ENCODE measurements at regions not wholly inside any gene's neighbourhood (a gene's known extent, or its start where the extent isn't known, plus 50 kb on each side); places are given as distances from the start of the nearest gene placed in this dataset.

GRCh38 chr11:4195909-4196308, 101.3 kb downstream of the RRM1 start:
- H3K36me3 ChIP-seq (ENCODE audit: control insufficient read depth in 2 of 2, extremely low read depth in 1 of 2, insufficient read depth in 2 of 2, low read length in 2 of 2) = no peaks in the 10 kb centered on the region
- no peak overlapping the region for H3K4me3 ChIP-seq (replicated peaks in 1 of 3; ENCODE audit: insufficient read depth in 1 of 3, low read depth in 1 of 3, low read length in 3 of 3)
- H3K9me3 ChIP-seq (replicated peaks; ENCODE audit: control insufficient read depth, insufficient read depth, low read length) = no peaks in the 10 kb centered on the region
- H3K27ac ChIP-seq (ENCODE audit: insufficient read depth, low read depth, low read length) = no peak overlapping the region
- no peak overlapping the region for H3K4me2 ChIP-seq (ENCODE audit: insufficient read depth, low read length)
- POLR2A ChIA-PET = no interaction called here
- CTCF ChIA-PET = no interaction called here
- DNase-seq (ENCODE audit: low read depth, low spot score) = no peak
- H4K20me1 ChIP-seq (replicated peaks; ENCODE audit: control insufficient read depth, extremely low read depth, insufficient read depth, low read length) = no peaks in the 10 kb centered on the region
- no peak overlapping the region for H3K9ac ChIP-seq (replicated peaks; ENCODE audit: extremely low read depth, insufficient read depth, low read length)
- H3K79me2 ChIP-seq (ENCODE audit: control insufficient read depth, insufficient read depth, low read length) = no peaks in the 10 kb centered on the region
- H2AFZ ChIP-seq (ENCODE audit: low read depth, low read length) = no peak overlapping the region
- FAIRE-seq = no peak
- BruUV-seq (replicated peaks) = no TSS peak
- dilution Hi-C loops (cut with MboI; ENCODE audit: extremely low pct_ligation_motif_present, low sequenced_read_pairs) = no loop called here
- TF ChIP-seq FOS (IDR thresholded peaks at IDR 0.05; ENCODE audit: borderline replicate concordance, insufficient read depth, low read length) (no peak), GATA2 (IDR thresholded peaks at IDR 0.05; ENCODE audit: insufficient read depth, insufficient read length, low read depth, low read length) (no peak), MYC (IDR thresholded peaks at IDR 0.05; ENCODE audit: low read depth, low read length) (no peak)
- no peaks in the 10 kb centered on the region for H3K9me1 ChIP-seq (replicated peaks; ENCODE audit: control insufficient read depth, extremely low read depth, insufficient read depth, low read length)
- H3K27me3 ChIP-seq (ENCODE audit: control insufficient read depth in 2 of 2, insufficient read depth in 2 of 2, low read length in 2 of 2) = peaks cover 2 to 3% of the 10 kb centered on the region in 2 experiments
- H3K4me1 ChIP-seq (ENCODE audit: control insufficient read depth, extremely low read depth, insufficient read depth, low read length) = no peaks in the 10 kb centered on the region
- intact Hi-C loops (cut with micrococcal nuclease) = no loop called here

- FAIRE-seq (no peak), DNase-seq (ENCODE audit: low read depth, low spot score) (no peak)
- H2AFZ ChIP-seq (ENCODE audit: low read depth, low read length) = no peak overlapping the region
- no peak overlapping the region for H3K4me3 ChIP-seq (replicated peaks in 1 of 3; ENCODE audit: insufficient read depth in 1 of 3, low read depth in 1 of 3, low read length in 3 of 3)
- TF ChIP-seq MAX (IDR thresholded peaks at IDR 0.05; ENCODE audit: insufficient read depth, insufficient read length) = no peak
- TF ChIP-seq MYC (IDR thresholded peaks at IDR 0.05; ENCODE audit: low read depth, low read length) = no peak
- TF ChIP-seq JUN (IDR thresholded peaks at IDR 0.05; ENCODE audit: borderline replicate concordance, insufficient read depth, insufficient read length, low read depth) = no peak
- TF ChIP-seq POLR2A (IDR thresholded peaks at IDR 0.05; ENCODE audit: low read depth, low read length) = no peak
- CTCF ChIA-PET = no interaction called here
- H3K27me3 ChIP-seq (ENCODE audit: control insufficient read depth in 2 of 2, insufficient read depth in 2 of 2, low read length in 2 of 2) = peaks cover 2 to 3% of the 10 kb centered on the region in 2 experiments
- H3K4me1 ChIP-seq (ENCODE audit: control insufficient read depth, extremely low read depth, insufficient read depth, low read length) = no peaks in the 10 kb centered on the region
- no peak overlapping the region for H3K4me2 ChIP-seq (ENCODE audit: insufficient read depth, low read length)
- intact Hi-C loops (cut with micrococcal nuclease) (no loop called here), dilution Hi-C loops (cut with MboI; ENCODE audit: extremely low pct_ligation_motif_present, low sequenced_read_pairs) (no loop called here)
- no peaks in the 10 kb centered on the region for H3K9me3 ChIP-seq (replicated peaks; ENCODE audit: control insufficient read depth, insufficient read depth, low read length)
- no peak overlapping the region for H3K9ac ChIP-seq (replicated peaks; ENCODE audit: extremely low read depth, insufficient read depth, low read length)
- no peaks in the 10 kb centered on the region for H3K36me3 ChIP-seq (ENCODE audit: control insufficient read depth in 2 of 2, extremely low read depth in 1 of 2, insufficient read depth in 2 of 2, low read length in 2 of 2)
- no TSS peak for BruUV-seq (replicated peaks)
- no peaks in the 10 kb centered on the region for H3K9me1 ChIP-seq (replicated peaks; ENCODE audit: control insufficient read depth, extremely low read depth, insufficient read depth, low read length)
- POLR2A ChIA-PET = no interaction called here
- H3K79me2 ChIP-seq (ENCODE audit: control insufficient read depth, insufficient read depth, low read length) = no peaks in the 10 kb centered on the region
- H3K27ac ChIP-seq (ENCODE audit: insufficient read depth, low read depth, low read length) = no peak overlapping the region
- no peaks in the 10 kb centered on the region for H4K20me1 ChIP-seq (replicated peaks; ENCODE audit: control insufficient read depth, extremely low read depth, insufficient read depth, low read length)
Observed at GRCh38 chr11:4194889-4195288, 100.3 kb downstream of the RRM1 start.
